Heart left ventricle (tissue), 16 donors: ENCODE measurements at regions not wholly inside any gene's neighbourhood (a gene's known extent, or its start where the extent isn't known, plus 50 kb on each side); places are given as distances from the start of the nearest gene placed in this dataset.

Experiments
- ATAC-seq, 4 donors: fragments of 200-7000 bp; cut with Tn5 transposase; one replicate each; pipeline ENCODE4 v1.9.1; 2020 to 2022; ENCODE audit warnings: moderate library complexity in 4 of 4, mild to moderate bottlenecking in 3 of 4, moderate number of reproducible peaks in 1 of 4
- DNase-seq, 5 donors: peaks; one replicate each; pipeline ENCODE4 v3.0.0-alpha.2; 2020
- H3K27ac ChIP-seq, 12 donors: fragments of 200-600 bp; sonication (generic) in 4 of 12; one replicate each; pipeline versions ENCODE4 v1.5.0 to v1.8.0; 2016 to 2022; ENCODE audit warnings: mild to moderate bottlenecking in 2 of 12
- H3K27me3 ChIP-seq, 9 donors: fragments of 200-600 bp; sonication (generic) in 2 of 9; one replicate each; pipeline versions ENCODE4 v1.5.1 to v1.8.0; 2016 to 2022; ENCODE audit warnings: mild to moderate bottlenecking in 3 of 9
- H3K36me3 ChIP-seq, 9 donors: fragments of 200-600 bp; sonication (generic) in 2 of 9; one replicate each; pipeline versions ENCODE4 v1.5.0 to v1.8.0; 2018 to 2022; ENCODE audit warnings: mild to moderate bottlenecking in 2 of 9
- H3K4me1 ChIP-seq, 12 donors: fragments of 200-600 bp; sonication (generic) in 4 of 12; one replicate each; pipeline versions ENCODE4 v1.5.0 to v1.8.0; 2016 to 2022; ENCODE audit warnings: mild to moderate bottlenecking in 3 of 12
- H3K4me3 ChIP-seq, 12 donors: fragments of 200-600 bp; sonication (generic) in 4 of 12; one replicate each; pipeline versions ENCODE4 v1.5.0 to v1.8.0; 2017 to 2022; ENCODE audit warnings: mild to moderate bottlenecking in 9 of 12, moderate library complexity in 4 of 12
- H3K9me3 ChIP-seq, 12 donors: fragments of 200-600 bp; sonication (generic) in 4 of 12; one replicate each; pipeline versions ENCODE4 v1.5.0 to v1.8.0; 2016 to 2022; ENCODE audit warnings: mild to moderate bottlenecking in 1 of 12
- CTCF ChIP-seq, 12 donors: fragments of 200-600 bp; sonication (generic) in 4 of 12; IDR thresholded peaks; one replicate each; pipeline versions ENCODE4 v1.5.0 to v1.8.0; 2018 to 2022; ENCODE audit warnings: antibody characterized with exemption in 12 of 12, mild to moderate bottlenecking in 5 of 12
- POLR2A ChIP-seq, 2 donors: fragments of 450-650 bp; IDR thresholded peaks; one replicate each; pipeline ENCODE4 v1.6.1; 2017; ENCODE audit warnings: antibody characterized with exemption in 2 of 2, mild to moderate bottlenecking in 2 of 2, moderate library complexity in 2 of 2
- WGBS, 4 donors: extraction: QIAGEN DNeasy Blood & Tissue Kit in 2 of 4; methylation state at CpG; one replicate each; pipeline versions ENCODE4 v1.1.5 to v1.1.7; 2013 to 2018; 5-methylcytosine and 5-hydroxymethylcytosine counted together
- intact Hi-C, 10 donors: fragments of 100-400 bp; cut with DNase I; formaldehyde crosslinking; loops; one replicate each; pipeline versions ENCODE4 v1.11.1 to v1.14.2; 2022
- donor health status: ischemic (EF 13 %, LVEDD 7.1; RV severe dilation, severe dysfunction).
- donor health status: healthy with polysubstance abuse.
- donor health status: DM: no; HTN: yes; CAD: no.
- donor health status: DM: no; HTN: no; CAD: no.
- donor health status: ischemic (EF 25% LVEDD 6.9; RV normal size, moderate dysfunction).
- donor health status: ischemic (EF 25% LVEDD 5.7; RV mildly dilated, moderate dysfunction).
- donor health status: healthy.
- donor health status: DM: yes; HTN: yes; CAD: no.
- donor health status: ischemic (EF 35%, LVEDD 5.7; RV mildly dilated, moderate dysfunction).
- donor health status: nonischemic (EF 11% LVEDD 7.7; RV severe dilation, severe dysfunction).
- donor health status: DM: yes; HTN: yes; CAD: no.
- donor health status: PGD.
- donor health status: ischemic (EF 29% LVEDD 5.4; RV normal size, mild dysfunction).
- donor health status: nonischemic (EF 23%, LVEDD 6.1; RV moderate dilation, normal function).

- H3K27me3 ChIP-seq = peaks cover 0 to 5% (median 0%) of the 10 kb centered on the region in 9 donors
- ATAC-seq (no peak), DNase-seq (no peak)
- peaks cover 0 to 3% (median 0%) of the 10 kb centered on the region in 12 donors for H3K9me3 ChIP-seq
- no peaks in the 10 kb centered on the region for H3K4me1 ChIP-seq
- no peak overlapping the region for H3K27ac ChIP-seq
- no peaks in the 10 kb centered on the region for H3K36me3 ChIP-seq
- intact Hi-C loops = no loop called here
- H3K4me3 ChIP-seq = no peak overlapping the region
- 88 to 96% (median 93%) methylated on average over 9 of the region's 9 CpGs for WGBS, 4 donors
- TF ChIP-seq POLR2A (IDR thresholded peaks at IDR 0.05) = no peak
- no peak for TF ChIP-seq CTCF (IDR thresholded peaks at IDR 0.05)
Measured at GRCh38 chr16:55155815-55156214, 168.2 kb upstream of the IRX6 start.

- intact Hi-C loops = no loop called here
- no peak for ATAC-seq
- WGBS, 4 donors = 89 to 91% (median 90%) methylated on average over 9 of the region's 9 CpGs
- no peak overlapping the region for H3K4me3 ChIP-seq
- no peak overlapping the region for H3K27ac ChIP-seq
- no peaks in the 10 kb centered on the region for H3K4me1 ChIP-seq
- H3K9me3 ChIP-seq = no peaks in the 10 kb centered on the region
- no peaks in the 10 kb centered on the region for H3K27me3 ChIP-seq
- no peak for TF ChIP-seq CTCF (IDR thresholded peaks at IDR 0.05)
- no peak for TF ChIP-seq POLR2A (IDR thresholded peaks at IDR 0.05)
- DNase-seq = no peak
- no peaks in the 10 kb centered on the region for H3K36me3 ChIP-seq
Measured at GRCh38 chr16:55169780-55170179, 154.2 kb upstream of the IRX6 start.

- 71 to 81% (median 76%) methylated on average over 2 of the region's 2 CpGs for WGBS, 4 donors
- Histone ChIP-seq H3K9me3 (no peaks in the 10 kb centered on the region), H3K4me1 (no peaks in the 10 kb centered on the region), H3K4me3 (no peak overlapping the region), H3K27me3 (no peaks in the 10 kb centered on the region), H3K27ac (no peak overlapping the region), H3K36me3 (no peaks in the 10 kb centered on the region)
- no peak for TF ChIP-seq CTCF (IDR thresholded peaks at IDR 0.05)
- TF ChIP-seq POLR2A (IDR thresholded peaks at IDR 0.05) = no peak
- ATAC-seq = no peak
- no peak for DNase-seq
- intact Hi-C loops = no loop called here
Measured at GRCh38 chr16:55171241-55171640, 152.8 kb upstream of the IRX6 start.

- WGBS, 4 donors = 87 to 93% (median 89%) methylated on average over 6 of the region's 6 CpGs
Measured at GRCh38 chr16:55175389-55175788, 148.6 kb upstream of the IRX6 start.

More at GRCh38 chr16:55175389-55175788, 148.6 kb upstream of the IRX6 start:
- no peak for TF ChIP-seq POLR2A (IDR thresholded peaks at IDR 0.05)
- TF ChIP-seq CTCF (IDR thresholded peaks at IDR 0.05) = no peak
- intact Hi-C loops = no loop called here
- DNase-seq (no peak), ATAC-seq (no peak)
- Histone ChIP-seq H3K36me3 (no peaks in the 10 kb centered on the region), H3K4me1 (no peaks in the 10 kb centered on the region), H3K4me3 (no peak overlapping the region), H3K27me3 (no peaks in the 10 kb centered on the region), H3K9me3 (peaks cover 0 to 6% (median 0%) of the 10 kb centered on the region in 12 donors), H3K27ac (no peak overlapping the region)
